Middle frontal gyrus (tissue), 1 donor: ENCODE measurements at regions not wholly inside any gene's neighbourhood (a gene's known extent, or its start where the extent isn't known, plus 50 kb on each side); places are given as distances from the start of the nearest gene placed in this dataset.
"Not testable (repeated sequence)": the region's sequence is repeated elsewhere in the genome, so short reads cannot be mapped to it uniquely, and the experiment has no call there.

Experiments used
- DNase-seq: peaks from one replicate; pipeline ENCODE4 v3.0.0-alpha.2; 2015; ENCODE audit warnings: low spot score; ENCODE audit errors: extremely low spot score

- DNase-seq, result no peak
These were observed 189.7 kb downstream of the ACTR3B start for GRCh38 chr7:152949253-152949652.

GRCh38 chr7:152949790-152950189, 190.2 kb downstream of the ACTR3B start:
- DNase-seq, result no peak

GRCh38 chr7:152956006-152956405, 196.5 kb downstream of the ACTR3B start:
- no peak for DNase-seq

GRCh38 chr7:152959610-152960009, 200.1 kb downstream of the ACTR3B start:
- no peak for DNase-seq

- DNase-seq, result not testable (repeated sequence)
These were observed 202.2 kb downstream of the ACTR3B start for GRCh38 chr7:152961796-152962195.

- DNase-seq, result no peak
These were observed 206.6 kb downstream of the ACTR3B start for GRCh38 chr7:152966189-152966588.

- DNase-seq, result no peak
These were observed 208.4 kb downstream of the ACTR3B start for GRCh38 chr7:152967958-152968357.

- DNase-seq, result no peak
These were observed 209.0 kb downstream of the ACTR3B start for GRCh38 chr7:152968514-152968913.

- DNase-seq, result no peak
These were observed 209.8 kb downstream of the ACTR3B start for GRCh38 chr7:152969335-152969734.

- DNase-seq, result no peak
These were observed 210.3 kb downstream of the ACTR3B start for GRCh38 chr7:152969839-152970238.

GRCh38 chr7:152970481-152970880, 210.9 kb downstream of the ACTR3B start:
- DNase-seq, result no peak

GRCh38 chr7:152974577-152974976, 215.0 kb downstream of the ACTR3B start:
- no peak for DNase-seq

- no peak for DNase-seq
These were observed 215.5 kb downstream of the ACTR3B start for GRCh38 chr7:152975076-152975475.

- no peak for DNase-seq
These were observed 219.8 kb downstream of the ACTR3B start for GRCh38 chr7:152979376-152979775.

GRCh38 chr7:152984421-152984820, 224.9 kb downstream of the ACTR3B start:
- DNase-seq, result no peak

- no peak for DNase-seq
These were observed 226.8 kb downstream of the ACTR3B start for GRCh38 chr7:152986376-152986775.

- DNase-seq, result no peak
These were observed 228.1 kb downstream of the ACTR3B start for GRCh38 chr7:152987656-152988055.

GRCh38 chr7:152989889-152990380, 230.4 kb downstream of the ACTR3B start:
- no peak for DNase-seq

GRCh38 chr7:152998420-152998819, 238.9 kb downstream of the ACTR3B start:
- no peak for DNase-seq

GRCh38 chr7:153002115-153002514, 242.6 kb downstream of the ACTR3B start:
- no peak for DNase-seq

GRCh38 chr7:153002572-153002971, 243.0 kb downstream of the ACTR3B start:
- no peak for DNase-seq

- DNase-seq, result no peak
These were observed 244.8 kb downstream of the ACTR3B start for GRCh38 chr7:153004341-153004740.

- no peak for DNase-seq
These were observed 246.3 kb downstream of the ACTR3B start for GRCh38 chr7:153005750-153006435.
